ENCODE measurements at regions not wholly inside any gene's neighbourhood (a gene's known extent, or its start where the extent isn't known, plus 50 kb on each side); places are given as distances from the start of the nearest gene placed in this dataset.

- H3K36me3 Mint-ChIP-seq (ENCODE audit: low read depth): no peaks in the 10 kb centered on the region
- no peak for TF ChIP-seq CTCF (IDR thresholded peaks at IDR 0.05)
- no peak for DNase-seq (ENCODE audit: low spot score)
- H3K27ac Mint-ChIP-seq (ENCODE audit: unreplicated experiment): no peak overlapping the region
- no peaks in the 10 kb centered on the region for H3K9me3 Mint-ChIP-seq (ENCODE audit: low read depth)
- H3K4me3 Mint-ChIP-seq (ENCODE audit: unreplicated experiment): no peak overlapping the region
- no peaks in the 10 kb centered on the region for H3K4me1 Mint-ChIP-seq (ENCODE audit: low read depth)
- peaks cover 15% of the 10 kb centered on the region for H3K27me3 Mint-ChIP-seq (ENCODE audit: low read depth)
Observed at GRCh38 chr11:91459840-91460239, 764.8 kb upstream of the FAT3 start.

- H3K36me3 Mint-ChIP-seq (ENCODE audit: low read depth): no peaks in the 10 kb centered on the region
- no peak overlapping the region for H3K27ac Mint-ChIP-seq (ENCODE audit: unreplicated experiment)
- H3K4me3 Mint-ChIP-seq (ENCODE audit: unreplicated experiment): no peak overlapping the region
- no peaks in the 10 kb centered on the region for H3K4me1 Mint-ChIP-seq (ENCODE audit: low read depth)
- DNase-seq (ENCODE audit: low spot score): no peak
- no peak for TF ChIP-seq CTCF (IDR thresholded peaks at IDR 0.05)
- peaks cover 8% of the 10 kb centered on the region for H3K27me3 Mint-ChIP-seq (ENCODE audit: low read depth)
- peaks cover 2% of the 10 kb centered on the region for H3K9me3 Mint-ChIP-seq (ENCODE audit: low read depth)
Observed at GRCh38 chr11:91446267-91446666, 778.4 kb upstream of the FAT3 start.

DNA sequence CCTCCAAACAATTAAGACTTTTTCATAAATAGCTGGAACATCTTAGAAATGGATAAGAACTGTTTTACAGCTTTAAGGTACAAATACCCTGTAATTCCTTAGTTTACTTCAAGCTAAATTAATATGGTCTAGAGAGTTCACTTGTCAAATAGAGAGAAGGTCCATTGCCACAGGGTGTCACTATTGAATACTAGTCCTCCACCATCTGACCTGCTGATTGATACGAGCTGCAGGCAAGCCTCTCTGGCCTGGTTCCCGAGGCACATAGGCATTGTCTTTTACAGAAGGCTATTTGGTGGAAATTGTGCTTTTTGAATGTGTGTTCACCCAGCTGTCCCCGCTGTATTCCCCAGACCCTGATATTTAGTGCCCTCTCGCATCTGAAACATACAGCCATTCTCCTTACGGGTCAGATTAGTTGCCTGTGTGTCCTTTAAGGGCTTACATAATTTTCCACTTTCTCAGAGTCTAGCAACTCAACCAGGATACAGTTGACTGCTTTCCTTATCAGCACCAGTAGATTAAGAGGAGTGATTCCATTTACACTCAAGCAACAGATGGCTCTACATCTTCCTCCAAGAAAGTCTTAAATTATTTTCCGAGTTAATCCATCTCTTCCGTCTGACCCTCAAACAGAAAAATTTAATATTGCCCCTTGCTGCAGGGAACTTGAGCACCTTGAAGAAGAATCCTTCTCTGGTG, 788.8 kb upstream of the FAT3 start:
- no peak overlapping the region for H3K27ac Mint-ChIP-seq (ENCODE audit: unreplicated experiment)
- peak; percentile 32 for TF ChIP-seq CTCF (IDR thresholded peaks at IDR 0.05)
- peaks cover 14% of the 10 kb centered on the region for H3K9me3 Mint-ChIP-seq (ENCODE audit: low read depth)
- H3K4me1 Mint-ChIP-seq (ENCODE audit: low read depth): no peaks in the 10 kb centered on the region
- DNase-seq (ENCODE audit: low spot score): no peak
- peaks cover 4% of the 10 kb centered on the region for H3K36me3 Mint-ChIP-seq (ENCODE audit: low read depth)
- peaks cover 12% of the 10 kb centered on the region for H3K27me3 Mint-ChIP-seq (ENCODE audit: low read depth)
- H3K4me3 Mint-ChIP-seq (ENCODE audit: unreplicated experiment): no peak overlapping the region

DNA sequence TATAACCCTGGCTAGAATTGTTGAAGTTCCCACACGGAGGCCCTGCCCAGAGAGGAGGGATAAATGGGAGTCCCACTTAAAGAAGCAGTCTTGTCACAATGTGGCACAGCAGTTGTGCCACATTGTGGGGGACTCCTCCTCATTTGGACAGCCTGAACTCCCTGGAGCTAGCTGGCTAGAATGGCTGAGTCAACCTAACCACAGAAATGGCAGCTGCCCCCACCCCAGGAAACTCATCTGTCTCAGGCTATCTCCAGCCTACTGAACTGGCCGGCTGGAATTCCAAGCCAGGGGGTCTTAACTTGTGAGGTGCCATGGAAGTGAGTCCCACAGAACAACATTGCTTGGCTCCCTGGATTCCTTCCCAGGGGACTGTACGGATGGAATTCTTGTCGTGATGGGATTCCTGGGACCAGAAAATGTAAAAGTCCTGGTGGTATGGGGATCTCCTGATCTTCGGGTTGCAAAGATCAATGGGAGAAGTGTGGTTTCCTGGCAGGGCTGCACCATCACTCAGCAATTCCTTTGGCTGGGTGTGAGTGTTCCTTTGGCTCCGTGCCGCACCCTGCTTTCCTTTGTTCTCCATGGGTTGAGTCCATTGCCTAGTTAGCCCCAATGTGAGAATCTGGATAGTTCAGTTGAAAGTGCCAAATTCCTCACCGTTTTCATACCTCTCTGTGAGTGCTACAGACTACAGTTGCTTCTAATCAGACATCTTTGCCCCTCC, 791.2 kb upstream of the FAT3 start:
- Mint-ChIP-seq H3K9me3 (ENCODE audit: low read depth) (peaks cover 25% of the 10 kb centered on the region), H3K27ac (ENCODE audit: unreplicated experiment) (no peak overlapping the region), H3K36me3 (ENCODE audit: low read depth) (peaks cover 5% of the 10 kb centered on the region), H3K4me3 (ENCODE audit: unreplicated experiment) (no peak overlapping the region), H3K27me3 (ENCODE audit: low read depth) (peaks cover 11% of the 10 kb centered on the region), H3K4me1 (ENCODE audit: low read depth) (no peaks in the 10 kb centered on the region)
- no peak for DNase-seq (ENCODE audit: low spot score)
- TF ChIP-seq CTCF (IDR thresholded peaks at IDR 0.05): no peak

GRCh38 chr11:91421641-91422040, 803.0 kb upstream of the FAT3 start:
- H3K27ac Mint-ChIP-seq (ENCODE audit: unreplicated experiment): no peak overlapping the region
- no peaks in the 10 kb centered on the region for H3K4me1 Mint-ChIP-seq (ENCODE audit: low read depth)
- H3K27me3 Mint-ChIP-seq (ENCODE audit: low read depth): peaks cover 11% of the 10 kb centered on the region
- no peaks in the 10 kb centered on the region for H3K36me3 Mint-ChIP-seq (ENCODE audit: low read depth)
- peaks cover under 1% of the 10 kb centered on the region for H3K9me3 Mint-ChIP-seq (ENCODE audit: low read depth)
- TF ChIP-seq CTCF (IDR thresholded peaks at IDR 0.05): no peak
- H3K4me3 Mint-ChIP-seq (ENCODE audit: unreplicated experiment): no peak overlapping the region
- no peak for DNase-seq (ENCODE audit: low spot score)

Measured in chondrocyte (in vitro differentiated cells).